HK-2 (cell line): ENCODE measurements at regions not wholly inside any gene's neighbourhood (a gene's known extent, or its start where the extent isn't known, plus 50 kb on each side); places are given as distances from the start of the nearest gene placed in this dataset.

Source experiments
- DNase-seq: peaks from one replicate; pipeline ENCODE4 v3.0.0-alpha.2; 2018; ENCODE audit not compliant: unreplicated experiment

DNA sequence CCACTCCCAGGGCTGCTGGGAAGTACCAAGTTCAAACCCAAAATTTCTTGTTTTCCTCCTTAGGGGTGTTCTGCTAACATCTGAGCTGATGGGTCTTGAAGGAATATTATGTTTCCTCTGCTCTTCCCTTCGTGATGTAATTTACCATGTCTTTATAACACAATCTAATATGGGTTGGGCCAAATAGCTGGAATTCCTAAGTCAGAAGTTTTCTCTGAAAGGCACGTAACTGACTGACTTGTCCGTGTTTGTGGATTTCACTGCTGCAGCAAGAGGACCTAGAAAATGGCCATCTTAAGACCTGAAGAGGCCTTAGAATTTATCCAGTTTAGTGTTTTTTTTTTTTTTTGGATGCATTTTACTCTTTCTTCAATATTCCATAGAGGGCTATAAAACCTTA is 256.7 kb downstream of the DCDC2C start:
- DNase-seq = no peak

DNA sequence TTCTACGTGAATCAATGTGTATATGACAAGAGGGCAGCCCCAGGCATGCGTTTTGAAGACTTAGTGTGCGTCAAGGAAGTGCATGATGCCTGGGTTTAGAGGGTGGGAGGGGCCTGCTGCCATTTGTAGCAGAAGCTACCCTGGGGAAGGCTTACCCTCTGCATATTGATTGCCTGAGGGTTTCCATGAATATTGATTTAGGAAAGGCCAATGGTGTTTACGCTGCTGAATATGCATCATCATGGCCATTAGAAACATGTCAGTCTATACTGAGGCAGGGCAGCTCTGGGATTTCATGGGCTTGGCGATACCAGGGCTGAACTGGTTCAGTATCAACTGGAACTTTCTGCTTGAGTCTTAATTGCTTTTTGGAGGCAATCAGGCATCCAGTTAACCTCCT is 259.3 kb downstream of the DCDC2C start:
- DNase-seq = no peak

DNA sequence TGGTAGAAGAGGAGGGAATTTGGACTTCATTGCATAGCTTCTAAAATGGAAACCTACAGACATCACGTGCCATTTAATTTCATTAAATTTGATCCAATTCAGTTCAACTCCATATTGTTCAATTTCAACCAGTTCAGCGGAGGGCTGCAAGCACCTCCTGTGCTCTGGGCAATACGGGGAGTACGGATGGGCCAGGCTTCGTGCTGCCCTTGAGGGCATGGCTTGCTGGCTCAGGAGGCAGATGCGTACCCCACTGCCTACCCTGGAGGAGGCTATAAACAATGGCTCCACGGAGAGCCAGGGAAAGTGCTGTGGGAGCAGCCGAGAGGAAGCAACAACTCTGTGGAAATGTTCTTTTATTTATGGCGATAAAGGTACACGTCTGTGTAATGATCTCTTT is 261.8 kb downstream of the DCDC2C start:
- no peak for DNase-seq

DNA sequence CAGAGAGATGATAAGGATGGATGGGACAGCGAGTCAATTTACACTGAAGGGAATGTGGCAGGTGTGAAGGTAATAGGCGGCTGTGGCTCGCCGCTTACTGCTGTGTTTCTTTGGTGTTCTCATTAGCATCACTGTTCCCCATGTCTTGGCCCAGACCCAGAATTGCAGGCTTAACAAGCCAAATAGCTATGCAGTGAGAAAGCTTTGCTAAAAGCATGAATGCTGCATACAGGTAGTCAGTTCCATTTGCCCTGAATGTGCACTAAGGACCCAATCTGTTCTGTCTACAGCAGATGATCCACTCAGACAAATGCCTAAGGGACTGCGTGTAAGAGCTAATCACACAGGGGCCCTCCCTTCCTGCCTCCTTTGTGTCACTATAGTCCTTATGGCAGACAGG is 262.6 kb downstream of the DCDC2C start:
- DNase-seq = no peak

DNA sequence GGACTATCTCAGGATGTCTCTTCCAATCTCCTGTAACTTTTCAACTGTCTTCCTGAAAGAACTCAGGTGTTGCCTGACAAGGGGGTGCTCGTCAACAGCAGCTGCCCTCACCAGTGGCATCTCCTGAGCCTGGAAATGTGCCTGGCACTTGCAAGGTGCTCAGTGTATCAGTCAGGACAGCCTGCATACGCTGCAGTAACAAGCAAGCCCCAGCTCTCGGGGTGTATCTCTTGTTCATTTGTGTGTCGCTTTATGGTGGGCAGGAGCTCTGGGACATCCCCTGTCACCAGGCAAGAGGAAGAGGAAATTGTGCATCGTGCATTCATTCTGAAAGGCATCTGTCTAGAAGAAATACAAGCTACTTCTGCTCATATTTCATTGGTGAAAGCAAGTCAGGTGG is 263.1 kb downstream of the DCDC2C start:
- no peak for DNase-seq

DNA sequence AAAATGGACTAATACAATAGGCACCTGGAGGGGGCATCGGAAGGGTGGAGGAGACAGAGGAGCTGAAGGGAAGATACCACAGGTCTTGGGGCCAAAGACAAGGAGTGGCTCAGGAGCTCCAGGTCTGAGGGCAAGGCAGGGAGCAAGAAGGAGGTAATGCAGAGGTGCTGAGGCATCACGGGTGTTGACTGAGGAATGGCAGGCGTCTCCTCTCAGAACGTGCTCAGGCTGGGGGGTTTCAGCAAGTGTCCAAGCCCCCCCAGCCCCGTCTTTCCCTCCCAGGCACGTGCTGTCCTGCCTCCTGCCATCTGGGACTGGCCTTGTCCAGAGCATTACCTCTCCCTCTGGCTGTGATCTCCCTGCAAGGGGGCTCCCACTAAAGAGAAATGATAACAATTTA is 265.4 kb downstream of the DCDC2C start:
- DNase-seq = no peak

DNA sequence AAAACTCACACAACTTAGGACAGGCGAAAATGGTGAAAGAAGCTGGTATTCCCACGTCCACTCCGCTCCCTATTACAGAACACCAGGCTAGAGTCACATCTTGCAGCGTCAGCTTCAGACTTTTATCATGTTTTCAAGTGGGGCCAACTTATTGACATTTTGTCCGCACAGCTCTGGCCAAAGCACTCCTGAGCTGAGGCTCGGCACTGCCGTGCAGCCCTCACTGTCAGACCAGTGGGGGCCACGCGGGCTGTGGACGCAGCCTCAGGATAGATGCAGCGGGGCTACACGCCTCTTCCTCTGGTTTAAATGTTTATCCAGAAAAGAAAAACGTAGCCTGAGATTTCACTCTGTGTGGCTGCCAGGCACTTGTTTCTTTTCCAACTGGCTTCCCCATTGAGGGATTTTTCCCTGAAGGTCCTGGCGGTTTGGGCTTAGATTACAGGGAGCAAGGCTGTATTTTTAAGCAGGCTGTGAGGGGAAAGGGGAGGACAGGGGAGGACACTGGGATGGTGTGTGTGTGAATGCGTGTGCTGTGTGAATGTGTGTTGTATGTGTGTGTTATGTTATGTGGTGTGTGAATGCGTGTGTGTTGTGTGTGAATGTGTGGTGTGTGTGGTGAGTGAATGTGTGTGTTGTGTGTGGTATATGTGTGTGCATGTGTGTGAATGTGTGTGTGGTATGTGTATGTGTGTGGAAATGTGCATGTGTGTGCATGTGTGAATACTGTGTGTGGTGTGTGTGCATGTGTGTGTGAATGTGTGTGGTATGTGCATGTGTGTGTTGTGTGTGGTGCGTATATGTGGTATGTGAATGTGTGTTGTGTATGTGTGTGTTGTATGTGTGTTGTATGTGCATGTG is 267.6 kb downstream of the DCDC2C start:
- DNase-seq = no peak

DNA sequence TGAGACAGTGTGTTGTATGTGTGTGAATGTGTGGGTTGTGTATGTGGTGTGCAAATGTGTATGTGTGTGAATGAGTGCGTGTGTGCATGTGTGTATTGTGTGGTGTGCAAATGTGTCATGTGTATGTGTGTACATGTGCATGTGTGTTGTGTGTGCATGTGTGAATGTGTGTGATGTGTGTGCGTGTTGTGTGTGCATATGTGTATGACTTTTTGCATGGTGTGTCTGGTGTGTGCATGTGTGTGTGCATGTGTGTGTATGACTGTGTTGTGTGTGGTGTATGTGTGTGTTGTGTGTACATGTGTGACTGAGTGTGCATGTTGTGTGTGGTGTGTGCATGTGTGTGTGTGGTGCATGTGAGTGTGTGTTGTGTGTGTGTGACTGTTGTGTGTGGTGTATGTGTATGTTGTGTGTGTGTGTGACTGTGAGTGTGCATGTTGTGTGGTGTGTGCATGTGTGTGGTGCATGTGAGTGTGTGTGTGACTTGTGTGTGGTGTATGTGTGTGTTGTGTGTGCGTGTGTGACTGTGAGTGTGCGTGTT is 268.3 kb downstream of the DCDC2C start:
- no peak for DNase-seq

DNA sequence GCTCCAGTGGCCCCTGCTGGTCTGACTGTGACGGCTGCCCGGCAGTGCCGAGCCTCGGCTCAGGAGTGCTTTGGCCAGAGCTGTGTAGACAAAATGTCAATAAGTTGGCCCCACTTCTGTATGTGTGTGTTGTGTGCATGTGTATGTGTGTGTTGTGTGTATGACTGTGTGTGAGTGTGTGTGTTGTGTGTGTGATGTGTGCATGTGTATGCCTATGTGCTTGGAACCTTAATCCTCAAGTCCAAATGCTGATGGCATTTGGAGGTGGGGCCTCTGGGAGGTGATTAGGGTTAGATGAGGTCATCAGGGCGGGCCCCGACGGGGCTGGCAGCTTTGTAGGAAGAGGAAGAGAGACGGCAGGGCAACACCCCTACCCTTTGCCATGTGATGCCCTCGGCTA is 269.0 kb downstream of the DCDC2C start:
- DNase-seq = no peak

DNA sequence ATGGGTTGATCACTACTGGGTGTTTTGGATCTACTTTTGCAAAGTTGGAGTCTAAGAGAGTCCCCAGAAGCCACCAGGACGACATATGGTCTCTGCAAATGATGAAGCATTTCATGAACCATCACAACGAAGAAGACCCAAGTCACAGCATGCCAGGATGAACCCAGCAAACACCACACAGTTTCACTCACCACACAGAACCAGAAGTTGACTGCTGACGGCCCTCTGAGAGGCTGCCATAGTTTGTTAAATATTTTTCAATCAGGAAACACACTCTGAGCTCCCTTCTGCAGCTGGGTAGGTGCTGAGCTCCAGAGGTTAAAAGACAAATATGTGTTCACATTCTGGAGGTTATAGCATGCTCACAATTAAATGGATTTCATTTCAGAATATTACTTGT is 271.4 kb downstream of the DCDC2C start:
- DNase-seq = no peak

DNA sequence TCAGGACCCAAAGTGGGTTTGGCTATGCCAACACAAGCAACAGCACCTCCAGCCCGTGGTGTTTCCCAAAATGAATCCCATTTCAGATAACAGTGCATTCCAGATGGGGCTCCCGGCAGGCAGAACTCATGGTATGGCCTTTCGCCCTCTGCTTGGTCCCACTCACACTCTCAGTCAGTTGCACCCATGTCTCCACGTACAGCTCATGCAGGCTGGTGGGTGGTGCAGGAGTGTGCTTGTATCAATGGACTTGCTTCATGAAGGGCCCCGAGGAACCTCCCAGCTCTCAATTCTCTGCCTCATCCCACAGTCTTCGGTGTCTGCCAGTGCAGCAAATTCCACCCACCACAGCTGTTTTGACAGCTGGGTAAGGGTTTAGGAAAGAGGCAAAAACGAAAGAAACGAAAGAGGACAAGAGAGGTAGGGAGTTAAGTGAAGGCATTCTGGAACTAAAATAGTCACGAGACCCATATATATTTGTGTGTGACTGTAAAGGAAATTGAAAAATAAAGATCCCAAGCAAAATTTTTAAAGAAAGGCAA is 278.1 kb downstream of the DCDC2C start:
- DNase-seq = no peak

DNA sequence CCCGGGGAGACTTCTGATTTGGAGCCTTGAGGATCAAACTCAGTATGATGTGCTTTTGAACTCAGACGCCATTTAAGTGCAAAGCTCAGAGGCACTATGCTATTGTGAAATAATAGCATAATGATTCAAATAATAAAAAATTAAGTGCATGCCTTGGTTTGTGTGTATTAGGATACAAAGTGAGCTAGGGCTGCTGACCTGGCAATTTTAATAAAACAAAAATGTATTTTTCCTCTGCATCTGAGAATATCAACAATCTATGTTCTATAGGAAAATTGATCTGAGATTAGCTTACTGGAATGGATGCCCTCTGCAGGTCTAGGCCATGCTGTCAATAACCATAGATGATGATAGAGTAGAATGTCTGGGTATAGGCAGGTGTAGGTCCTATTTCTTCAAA is 278.8 kb downstream of the DCDC2C start:
- DNase-seq = no peak

DNA sequence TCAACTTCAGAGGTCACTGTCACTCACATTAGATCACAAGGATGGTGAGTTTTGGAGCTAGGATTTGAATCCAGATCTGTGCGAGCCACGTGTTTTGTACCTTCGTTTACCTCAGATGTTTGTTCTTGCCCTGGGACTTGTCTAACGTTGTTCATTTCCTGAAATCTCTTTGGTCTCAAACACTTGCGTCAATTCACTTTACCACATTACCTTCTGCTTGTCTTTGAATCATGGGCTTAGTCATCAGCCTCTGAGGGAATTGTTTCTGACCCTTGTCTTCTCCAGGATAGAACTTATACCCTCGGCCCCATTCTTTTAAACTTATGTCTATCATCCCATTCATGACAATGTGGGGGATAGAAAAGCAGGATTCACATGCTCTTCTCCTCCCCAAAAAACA is 282.7 kb downstream of the DCDC2C start:
- DNase-seq = no peak

DNA sequence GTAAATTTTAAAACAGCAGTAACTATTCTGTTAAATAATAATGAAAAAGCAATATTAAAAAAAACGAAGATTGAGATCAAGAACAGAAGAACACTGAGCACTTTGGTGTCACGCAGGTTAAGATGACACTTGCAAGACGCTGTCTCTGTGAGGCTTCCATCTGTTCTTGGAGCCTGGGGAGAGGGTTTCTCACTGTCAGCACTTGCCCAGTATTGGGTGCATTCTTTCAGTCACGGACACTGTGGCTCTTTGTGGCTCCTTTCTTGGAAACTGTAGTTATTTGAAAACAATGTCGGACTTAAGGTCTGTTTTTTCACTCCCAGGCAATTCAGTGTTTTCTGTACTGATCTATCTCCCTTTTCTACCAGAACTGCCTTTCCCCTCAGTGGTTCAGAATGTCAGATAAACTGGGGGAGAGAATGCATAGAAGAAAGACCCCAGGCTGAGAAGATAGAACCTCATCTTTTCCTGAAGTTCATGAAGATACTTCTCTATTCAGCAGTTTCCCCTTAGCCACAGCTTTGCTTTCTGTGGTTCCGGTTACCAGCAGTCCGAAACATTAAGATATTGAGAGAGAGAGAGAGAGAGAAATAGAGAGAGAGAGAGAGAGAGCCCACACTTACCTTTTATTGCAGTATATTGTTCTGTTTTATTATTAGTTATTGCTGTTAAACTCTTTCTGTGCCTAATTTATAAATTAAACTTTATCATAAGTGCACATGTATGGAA is 283.3 kb downstream of the DCDC2C start:
- DNase-seq = no peak

DNA sequence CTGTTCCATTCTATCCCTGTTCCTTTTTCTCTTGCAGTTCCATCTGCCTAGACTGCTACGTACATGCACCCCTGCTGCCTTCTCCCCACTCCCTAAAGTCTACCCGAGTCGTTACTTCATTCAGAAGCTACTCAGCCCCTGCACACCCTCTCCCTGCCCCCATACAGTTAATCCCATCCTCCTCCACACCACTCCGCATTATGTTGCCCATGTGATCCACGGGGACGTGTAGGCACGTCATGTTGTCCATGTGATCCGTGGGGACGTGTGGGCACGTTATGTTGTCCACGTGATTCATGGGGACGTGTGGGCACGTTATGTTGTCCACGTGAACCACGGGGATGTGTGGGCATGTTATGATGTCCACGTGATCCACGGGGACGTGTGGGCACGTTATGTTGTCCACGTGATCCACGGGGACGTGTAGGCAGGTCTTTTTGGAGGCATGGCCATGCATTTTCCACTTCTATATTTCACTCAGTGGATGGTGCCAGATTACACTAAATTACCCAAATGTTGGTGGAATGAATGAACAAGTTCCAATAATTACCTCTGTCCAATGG is 299.5 kb downstream of the DCDC2C start:
- DNase-seq = no peak

DNA sequence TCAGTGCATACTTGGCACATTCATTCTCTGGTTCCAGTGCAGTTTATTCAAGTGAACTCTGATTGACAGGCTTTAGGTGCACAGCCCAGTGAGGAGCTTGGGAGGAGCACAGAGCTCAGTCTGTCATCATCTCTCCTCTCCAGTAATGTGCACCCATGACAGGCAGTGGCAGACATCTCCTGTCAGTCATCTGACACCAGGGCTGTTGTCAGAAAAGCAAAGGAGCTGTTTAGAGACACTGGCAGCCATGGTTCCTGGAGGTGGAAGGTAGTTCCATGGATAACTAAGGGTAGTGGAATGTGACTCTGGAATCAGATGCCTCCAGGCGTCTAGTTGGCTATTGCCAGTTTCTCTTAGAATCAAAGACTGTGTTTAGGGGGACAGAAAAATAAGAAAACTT is 308.8 kb downstream of the DCDC2C start:
- no peak for DNase-seq

DNA sequence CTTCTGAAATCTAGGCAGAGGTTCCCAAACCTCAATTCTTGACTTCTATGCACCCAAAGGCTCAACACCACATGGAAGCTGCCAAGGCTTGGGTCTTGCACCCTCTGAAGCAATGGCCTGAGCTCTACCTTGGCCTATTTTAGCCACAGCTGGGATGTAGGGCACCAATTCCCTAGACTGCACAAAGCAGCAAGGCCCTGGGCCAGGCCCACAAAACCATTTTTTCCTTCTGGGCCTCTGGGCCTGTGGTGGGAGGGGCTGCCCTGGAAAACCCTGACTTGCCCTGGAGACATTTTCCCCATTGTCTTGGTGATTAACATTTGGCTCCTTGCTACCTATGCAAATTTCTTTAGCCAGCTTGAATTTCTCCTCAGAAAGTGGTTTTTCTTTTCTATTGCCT is 315.2 kb downstream of the DCDC2C start:
- no peak for DNase-seq

DNA sequence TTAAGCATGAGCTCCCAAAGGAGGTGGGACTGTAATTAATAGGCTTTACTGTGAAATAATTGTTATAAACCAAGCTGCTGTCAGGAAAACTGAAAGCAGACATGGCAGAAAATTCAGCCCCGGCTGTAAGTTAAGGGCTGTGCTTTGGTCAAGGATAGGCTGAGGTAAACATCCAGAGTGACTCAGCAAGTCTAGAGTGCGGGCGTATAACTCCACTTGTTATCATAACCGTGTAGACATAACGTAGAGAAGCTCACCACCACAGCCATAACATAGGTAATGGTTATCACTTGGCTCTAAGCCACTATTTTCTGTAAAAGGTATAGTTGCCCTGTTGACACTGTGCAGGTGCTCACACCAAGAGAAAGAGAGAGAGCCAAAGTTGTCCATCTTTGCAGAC is 316.8 kb downstream of the DCDC2C start:
- DNase-seq = no peak

DNA sequence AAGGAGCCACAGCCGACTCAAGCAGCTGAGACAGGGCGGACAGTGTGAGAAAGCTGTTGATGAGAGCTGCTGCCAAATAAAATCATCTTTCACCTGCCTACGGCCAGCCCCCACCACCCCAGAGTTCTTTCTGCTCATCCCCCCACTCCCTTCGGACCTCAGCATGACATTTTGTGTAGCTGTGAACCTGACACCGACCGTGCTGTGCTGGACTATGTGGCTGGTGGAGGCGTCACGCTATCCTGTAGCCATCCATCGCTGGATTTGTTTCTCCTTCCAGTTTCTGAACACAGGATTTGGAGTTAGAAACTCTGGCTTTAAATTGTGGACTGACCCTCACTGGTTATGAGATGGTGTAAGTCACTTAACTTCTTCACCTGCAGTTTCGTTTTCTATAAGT is 317.3 kb downstream of the DCDC2C start:
- DNase-seq = no peak

DNA sequence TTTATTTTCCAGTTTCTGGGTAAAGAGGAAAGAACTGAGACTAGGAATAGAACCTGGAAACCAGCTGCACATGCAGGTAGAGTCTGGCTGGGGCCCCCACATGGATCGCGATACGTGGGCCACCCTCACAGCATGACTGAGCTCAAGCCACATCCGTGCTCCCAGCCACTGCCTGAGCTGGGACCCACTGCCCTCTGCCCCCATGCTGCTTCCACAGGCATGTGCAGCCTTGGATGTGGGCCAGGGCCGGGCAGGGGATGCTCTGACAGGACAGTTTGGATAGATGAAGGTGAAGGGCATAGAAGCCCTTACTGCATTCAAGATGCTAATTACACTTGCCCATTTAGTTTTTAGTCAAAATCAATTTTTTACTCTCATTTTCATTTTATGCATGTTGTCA is 321.2 kb downstream of the DCDC2C start:
- no peak for DNase-seq

DNA sequence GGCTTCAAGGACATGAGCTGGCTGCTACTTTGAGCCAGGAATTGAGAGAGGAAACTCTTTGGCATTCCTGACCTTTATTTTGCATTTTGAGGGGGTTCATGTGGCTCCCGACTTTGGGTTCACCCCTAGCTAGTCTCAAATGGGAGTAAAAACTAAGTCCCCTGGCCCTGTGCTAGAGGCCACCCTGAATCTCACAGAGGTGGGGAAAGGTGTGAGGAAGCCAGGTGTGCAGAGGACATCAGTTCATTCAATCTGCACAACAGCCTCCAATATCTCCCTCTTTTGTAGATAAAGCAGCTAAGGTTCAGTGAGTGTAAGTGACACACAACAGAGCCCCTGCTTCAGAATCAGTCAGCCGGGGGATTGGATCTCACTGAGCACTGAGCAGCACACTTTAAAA is 325.7 kb downstream of the DCDC2C start:
- DNase-seq = no peak

DNA sequence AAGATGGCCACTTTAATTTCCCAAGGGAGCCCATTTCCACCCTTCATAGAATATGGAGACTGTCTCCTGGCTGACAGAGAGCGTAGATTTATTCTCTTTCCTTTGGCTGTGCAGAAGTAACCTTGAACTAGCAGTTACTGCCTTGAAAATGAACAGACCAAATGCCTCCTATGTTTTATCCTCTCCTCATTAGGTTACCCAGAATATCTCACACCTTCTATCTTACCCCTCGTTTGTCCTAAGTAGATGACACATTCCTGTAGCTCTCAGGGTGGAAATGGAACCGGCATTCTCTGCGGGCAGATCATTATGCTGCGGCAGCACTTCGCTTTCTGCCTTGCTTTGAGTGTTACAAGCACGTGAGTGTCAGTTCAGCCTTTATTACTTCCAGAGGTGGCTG is 336.5 kb downstream of the DCDC2C start:
- no peak for DNase-seq
